ENCODE measurements at regions not wholly inside any gene's neighbourhood (a gene's known extent, or its start where the extent isn't known, plus 50 kb on each side); places are given as distances from the start of the nearest gene placed in this dataset.

GRCh38 chr2:163456953-163457743, 278.7 kb downstream of the FIGN start:
- no peak for DNase-seq (ENCODE audit: low spot score)

- DNase-seq (ENCODE audit: low spot score), result no peak
Measured at GRCh38 chr2:163455815-163456214, 280.0 kb downstream of the FIGN start.

GRCh38 chr2:163453920-163454319, 281.9 kb downstream of the FIGN start:
- peak; percentile 5 for DNase-seq (ENCODE audit: low spot score)

DNA sequence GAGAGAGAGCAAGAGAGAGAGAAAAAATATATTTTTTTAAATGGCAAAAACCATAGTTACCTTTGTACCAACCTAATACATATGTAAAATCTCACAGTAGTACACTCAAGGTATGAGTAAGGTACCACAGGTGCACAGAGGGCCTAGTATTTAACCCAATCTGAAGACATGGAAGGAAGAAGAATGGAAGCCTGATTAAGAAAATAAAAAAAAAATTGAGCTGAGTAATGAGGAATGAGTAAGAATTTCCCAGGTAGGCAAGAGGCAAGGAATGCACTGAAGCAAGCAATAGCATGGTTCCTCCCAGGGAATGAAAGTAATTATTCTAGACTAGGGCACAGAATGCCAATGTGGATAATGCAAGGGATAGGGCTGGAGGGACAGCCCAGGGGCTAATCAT, 294.2 kb downstream of the FIGN start:
- DNase-seq (ENCODE audit: low spot score), result no peak

- no peak for DNase-seq (ENCODE audit: low spot score)
Measured at GRCh38 chr2:163436963-163437362, 298.8 kb downstream of the FIGN start.

GRCh38 chr2:163428187-163428586, 307.6 kb downstream of the FIGN start:
- DNase-seq (ENCODE audit: low spot score), result no peak

DNA sequence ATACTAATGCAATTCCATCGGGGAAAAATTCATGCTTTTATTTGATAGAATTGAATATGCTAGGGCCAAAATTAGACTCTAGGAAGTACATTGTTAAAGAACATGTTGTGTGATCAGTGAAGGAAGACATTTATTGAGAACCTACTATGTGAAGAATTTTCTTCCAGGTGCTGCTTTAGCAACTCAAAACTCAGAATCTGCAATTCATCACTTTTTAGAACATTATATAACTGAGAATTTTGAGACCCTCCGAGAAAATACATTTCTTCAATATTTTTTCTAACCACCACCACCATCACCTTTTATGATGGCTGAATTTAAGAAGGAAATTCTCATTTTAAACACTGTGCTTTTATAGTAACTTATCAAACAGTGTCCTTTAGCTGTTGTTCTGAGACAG, 315.2 kb downstream of the FIGN start:
- no peak for DNase-seq (ENCODE audit: low spot score)

- no peak for DNase-seq (ENCODE audit: low spot score)
Measured at GRCh38 chr2:163419000-163419830, 316.6 kb downstream of the FIGN start.

GRCh38 chr2:163417596-163418337, 318.0 kb downstream of the FIGN start:
- no peak for DNase-seq (ENCODE audit: low spot score)

GRCh38 chr2:163414121-163414520, 321.7 kb downstream of the FIGN start:
- no peak for DNase-seq (ENCODE audit: low spot score)

- DNase-seq (ENCODE audit: low spot score), result peak; percentile 62
Measured at GRCh38 chr2:163407296-163407695, 328.5 kb downstream of the FIGN start.

DNA sequence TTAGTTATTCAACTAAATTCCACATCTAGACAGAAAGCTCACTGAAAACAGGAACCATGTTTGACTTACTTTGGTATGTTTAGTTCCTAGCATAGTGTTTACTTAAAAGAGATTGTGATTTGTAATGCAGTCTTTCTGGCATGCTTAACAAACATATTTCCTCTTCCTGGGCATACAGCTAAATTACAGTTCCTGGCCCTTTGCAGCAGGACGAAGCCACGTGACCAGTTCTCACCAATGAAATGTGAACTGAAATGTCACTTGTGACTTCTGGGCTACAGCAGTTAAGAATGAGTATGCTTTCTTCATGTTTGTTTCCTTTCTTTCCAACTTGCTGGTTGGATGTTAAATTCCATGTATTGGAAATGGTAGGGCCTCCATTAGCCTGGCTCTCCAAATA, 330.5 kb downstream of the FIGN start:
- DNase-seq (ENCODE audit: low spot score), result peak; percentile 25

GRCh38 chr2:163401481-163401880, 334.3 kb downstream of the FIGN start:
- DNase-seq (ENCODE audit: low spot score), result no peak

DNA sequence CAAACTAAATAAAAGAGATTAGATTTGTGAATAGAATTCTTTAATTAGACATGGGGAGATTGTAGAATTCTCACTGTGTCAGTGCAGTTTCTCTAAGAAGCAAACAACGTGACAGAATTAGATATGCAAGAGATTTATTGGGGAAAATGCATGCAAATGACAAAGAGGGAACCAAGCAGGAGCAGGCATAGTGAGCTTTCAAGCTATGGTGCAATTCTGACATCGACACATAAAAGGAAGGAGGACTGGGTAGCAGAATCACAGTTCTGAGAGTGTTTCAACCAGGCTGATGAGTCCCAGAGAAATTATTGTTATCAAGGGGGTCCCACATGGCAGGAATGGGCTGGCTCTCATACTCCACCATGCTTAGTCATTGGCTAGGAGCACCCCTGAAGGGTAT, 338.4 kb downstream of the FIGN start:
- DNase-seq (ENCODE audit: low spot score), result no peak

GRCh38 chr2:163395602-163396001, 340.2 kb downstream of the FIGN start:
- no peak for DNase-seq (ENCODE audit: low spot score)

DNA sequence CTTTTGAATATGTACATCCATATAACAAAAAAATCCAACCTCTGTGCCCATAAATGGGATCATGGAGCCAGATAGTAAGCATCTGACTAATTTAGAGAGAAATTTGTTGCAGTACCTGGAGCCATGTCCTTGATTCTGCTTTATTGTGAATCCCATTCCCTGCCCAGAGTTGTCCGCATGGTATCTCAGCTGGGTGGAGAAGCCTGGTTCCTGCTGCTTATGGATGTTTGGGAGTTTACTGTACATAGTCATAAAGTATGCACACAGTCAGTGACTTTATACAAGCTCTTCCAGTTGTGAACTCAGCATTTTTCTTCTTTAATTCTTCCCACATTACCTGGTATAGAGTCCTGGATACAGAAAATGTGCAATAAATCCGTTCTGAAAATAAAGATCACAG, 346.0 kb downstream of the FIGN start:
- no peak for DNase-seq (ENCODE audit: low spot score)

- DNase-seq (ENCODE audit: low spot score), result no peak
Measured at GRCh38 chr2:163375472-163375871, 360.3 kb downstream of the FIGN start.

DNA sequence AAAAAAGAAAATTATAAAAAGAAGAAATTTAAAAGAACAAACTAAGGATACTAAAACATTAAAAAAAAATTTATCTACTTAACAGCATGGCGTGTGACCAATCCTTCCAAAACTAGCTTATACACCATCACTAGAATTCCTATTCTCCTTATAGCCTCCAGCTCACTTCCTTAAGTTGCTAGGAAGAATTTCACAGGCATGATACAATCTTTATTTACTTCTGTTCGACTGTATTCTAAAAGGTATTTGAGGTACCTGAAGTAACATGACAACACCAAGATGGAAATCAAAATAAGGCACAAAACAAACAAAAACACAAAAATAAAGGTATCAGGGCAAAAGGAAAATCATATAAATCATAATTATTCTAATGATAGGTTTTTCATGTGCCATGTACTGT, 360.7 kb downstream of the FIGN start:
- DNase-seq (ENCODE audit: low spot score), result no peak

DNA sequence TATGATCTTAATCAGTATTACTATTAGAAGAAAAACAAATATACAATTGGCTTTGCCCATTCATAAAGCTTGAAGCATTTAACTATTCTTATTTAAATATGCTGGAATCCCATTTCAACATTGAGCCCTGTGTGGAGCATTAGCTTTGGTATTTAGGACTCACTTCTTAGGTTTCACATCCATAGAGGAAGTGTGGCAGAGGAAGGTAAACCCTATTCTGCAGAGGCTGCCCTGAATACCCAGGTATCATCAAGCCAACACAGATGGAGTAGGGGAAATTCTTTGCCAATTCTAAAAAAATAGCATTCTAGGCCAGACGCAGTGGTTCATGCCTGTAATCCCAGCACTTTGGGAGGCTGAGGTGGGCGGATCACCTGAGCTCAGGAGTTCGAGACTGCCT, 361.5 kb downstream of the FIGN start:
- DNase-seq (ENCODE audit: low spot score), result no peak

DNA sequence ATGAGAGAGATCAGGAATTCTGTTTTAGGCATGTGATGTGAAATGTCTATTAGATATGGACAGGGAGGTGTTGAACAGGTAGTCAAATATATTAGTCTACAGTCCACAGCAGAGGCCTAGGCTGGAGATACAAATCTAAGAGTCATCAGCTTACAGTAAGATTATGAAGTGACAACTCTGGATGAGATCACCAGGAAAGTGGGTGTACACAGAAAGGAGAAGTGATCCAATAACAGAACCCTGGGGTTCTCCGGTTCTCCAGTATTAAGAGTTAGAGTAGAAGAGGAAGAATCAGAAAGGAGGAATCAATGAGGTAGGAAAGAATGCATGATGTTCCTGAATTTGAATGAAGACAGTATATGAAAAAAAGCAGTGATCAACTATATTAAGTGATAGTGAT, 362.3 kb downstream of the FIGN start:
- no peak for DNase-seq (ENCODE audit: low spot score)

DNA sequence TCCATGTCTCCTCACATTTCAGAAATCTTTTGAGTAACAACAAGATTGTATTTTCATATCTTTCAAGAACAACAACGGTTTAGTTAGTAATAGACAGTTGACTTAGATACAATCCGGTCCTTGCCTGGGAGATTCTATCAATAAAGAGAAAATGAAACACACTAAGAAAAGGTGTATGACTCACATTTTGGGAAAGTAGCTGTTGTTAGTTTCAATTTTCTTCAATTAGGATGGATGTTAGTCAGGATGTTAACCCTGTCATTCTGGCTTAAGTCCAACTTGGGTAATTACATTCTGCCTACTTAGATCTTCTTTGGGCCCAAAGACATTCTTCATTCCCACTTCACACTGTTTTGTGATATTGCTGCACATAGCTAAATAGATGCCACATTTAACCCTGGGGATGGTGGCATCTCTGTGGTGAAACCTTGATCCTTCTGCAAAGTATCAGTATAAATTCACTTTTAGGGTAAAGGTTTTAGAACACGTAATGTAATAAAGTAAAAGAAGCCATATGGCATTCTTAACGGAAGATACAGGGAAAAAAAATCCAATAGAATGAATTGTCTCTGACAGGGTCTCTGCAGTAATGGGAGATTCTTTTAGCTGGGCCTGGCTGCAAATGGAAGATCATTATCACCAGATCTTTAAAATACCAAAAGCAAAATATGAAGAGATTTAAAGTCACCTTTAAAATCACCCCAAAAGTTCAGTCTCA, 365.5 kb downstream of the FIGN start:
- DNase-seq (ENCODE audit: low spot score), result peak; percentile 6

DNA sequence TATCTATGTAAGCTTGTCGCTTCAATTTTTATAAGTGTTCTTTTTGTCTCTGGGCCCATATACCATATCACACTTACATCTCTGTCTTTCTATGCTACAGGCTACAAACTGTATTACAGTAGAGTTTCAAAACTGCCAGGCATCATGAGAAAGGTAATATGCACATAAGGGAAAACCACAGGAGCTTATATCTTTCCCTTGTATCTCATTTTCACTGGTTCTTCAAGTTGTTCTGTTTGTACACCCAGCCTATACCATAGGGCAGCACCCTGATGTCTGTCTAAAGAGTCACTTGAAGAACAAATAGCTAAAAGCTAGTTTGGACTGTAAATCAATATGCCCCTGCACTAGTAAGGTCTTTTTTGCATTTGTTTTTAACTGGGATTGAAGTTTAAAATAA, 366.7 kb downstream of the FIGN start:
- no peak for DNase-seq (ENCODE audit: low spot score)
